Putamen (tissue), 1 donor: ENCODE measurements at regions not wholly inside any gene's neighbourhood (a gene's known extent, or its start where the extent isn't known, plus 50 kb on each side); places are given as distances from the start of the nearest gene placed in this dataset.

Source experiments
- DNase-seq: peaks from one replicate; pipeline ENCODE4 v3.0.0-alpha.2; 2016; ENCODE audit warnings: low spot score

- DNase-seq = no peak
Measured at GRCh38 chr6:85192596-85192995, 257.3 kb upstream of the NT5E start.

GRCh38 chr6:85192186-85192585 is 257.7 kb upstream of the NT5E start:
- no peak for DNase-seq

GRCh38 chr6:85191656-85192055 is 258.2 kb upstream of the NT5E start:
- no peak for DNase-seq

GRCh38 chr6:85186546-85187175 is 263.2 kb upstream of the NT5E start:
- no peak for DNase-seq

GRCh38 chr6:85185977-85186376 is 263.9 kb upstream of the NT5E start:
- no peak for DNase-seq

GRCh38 chr6:85183841-85184240 is 266.0 kb upstream of the NT5E start:
- DNase-seq = no peak

- DNase-seq = no peak
Measured at GRCh38 chr6:85172705-85173104, 277.2 kb upstream of the NT5E start.

- no peak for DNase-seq
Measured at GRCh38 chr6:85172161-85172560, 277.7 kb upstream of the NT5E start.

- no peak for DNase-seq
Measured at GRCh38 chr6:85169189-85169588, 280.7 kb upstream of the NT5E start.

GRCh38 chr6:85168146-85168545 is 281.7 kb upstream of the NT5E start:
- no peak for DNase-seq

GRCh38 chr6:85166114-85166741 is 283.7 kb upstream of the NT5E start:
- no peak for DNase-seq

GRCh38 chr6:85163156-85164080 is 286.5 kb upstream of the NT5E start:
- DNase-seq = no peak

GRCh38 chr6:85157311-85157710 is 292.6 kb upstream of the NT5E start:
- no peak for DNase-seq

- no peak for DNase-seq
Measured at GRCh38 chr6:85143676-85144075, 306.2 kb upstream of the NT5E start.

GRCh38 chr6:85137865-85138264 is 312.0 kb upstream of the NT5E start:
- DNase-seq = no peak

- DNase-seq = no peak
Measured at GRCh38 chr6:85136310-85136709, 313.6 kb upstream of the NT5E start.

GRCh38 chr6:85135376-85136094 is 314.3 kb upstream of the NT5E start:
- DNase-seq = no peak

GRCh38 chr6:85134172-85134571 is 315.7 kb upstream of the NT5E start:
- DNase-seq = no peak

GRCh38 chr6:85132091-85132490 is 317.8 kb upstream of the NT5E start:
- DNase-seq = no peak

GRCh38 chr6:85130743-85131142 is 319.1 kb upstream of the NT5E start:
- DNase-seq = no peak

GRCh38 chr6:85129881-85130280 is 320.0 kb upstream of the NT5E start:
- no peak for DNase-seq

- DNase-seq = no peak
Measured at GRCh38 chr6:85128781-85129180, 321.1 kb upstream of the NT5E start.
